Activated CD8-positive, alpha-beta memory T cell treated with anti-CD3 and anti-CD28 coated beads, Interleukin-2, amount 50 U/mL, for 24 hours (primary cell): ENCODE measurements at regions not wholly inside any gene's neighbourhood (a gene's known extent, or its start where the extent isn't known, plus 50 kb on each side); places are given as distances from the start of the nearest gene placed in this dataset.
"Not testable (repeated sequence)": the region's sequence is repeated elsewhere in the genome, so short reads cannot be mapped to it uniquely, and the experiment has no call there.

Source experiments
- DNase-seq: peaks from one replicate; pipeline ENCODE4 v3.0.0-alpha.2; 2020; ENCODE audit errors: extremely low read depth

GRCh38 chr1:149635290-149635899 is 51.7 kb downstream of the PPIAL4C start:
- DNase-seq = not testable (repeated sequence)

DNA sequence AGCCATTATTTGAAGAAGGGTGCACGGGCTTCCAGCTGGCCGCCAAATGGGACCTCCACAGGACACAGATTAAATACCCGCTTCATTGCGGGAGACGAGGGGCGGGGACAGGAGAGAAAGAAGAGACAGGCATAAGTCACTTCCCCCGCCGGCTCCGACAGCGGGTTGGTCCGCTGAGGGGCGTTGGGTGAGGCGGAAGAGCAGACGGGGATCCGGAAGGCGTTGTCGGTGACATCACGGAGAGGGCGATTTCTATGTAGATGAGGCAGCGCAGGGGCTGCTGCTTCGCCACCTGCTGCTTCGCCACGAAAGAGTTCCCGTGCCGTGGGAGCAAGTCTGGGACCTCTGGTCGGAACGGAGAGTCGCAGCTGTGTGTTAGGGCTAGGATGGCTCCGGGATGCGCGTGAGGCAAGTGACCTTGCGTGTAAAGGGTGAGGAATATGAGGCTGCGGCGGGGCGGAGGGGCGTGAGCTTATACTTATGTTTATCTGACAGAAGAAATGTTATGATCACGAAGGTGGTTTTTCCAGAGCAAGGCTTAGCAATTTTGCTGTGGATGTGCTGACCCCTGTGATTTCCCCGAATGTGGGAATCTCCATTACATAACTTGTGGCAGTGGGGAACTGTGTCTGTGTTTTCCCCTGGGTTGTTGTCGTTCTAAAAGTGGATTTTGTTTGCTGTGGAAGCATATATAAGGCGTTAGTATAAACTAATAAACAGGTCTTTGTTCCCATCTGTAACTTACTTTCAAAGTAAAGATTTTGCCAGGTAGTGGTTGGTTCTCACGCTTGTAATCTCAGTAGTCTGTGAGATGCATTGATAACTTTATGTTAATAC is 52.9 kb downstream of the PPIAL4C start:
- DNase-seq = peak; percentile 78

- not testable (repeated sequence) for DNase-seq
Observed at GRCh38 chr1:149638481-149638880, 54.8 kb downstream of the PPIAL4C start.

- DNase-seq = not testable (repeated sequence)
Observed at GRCh38 chr1:149638901-149639658, 55.4 kb downstream of the PPIAL4C start.

DNA sequence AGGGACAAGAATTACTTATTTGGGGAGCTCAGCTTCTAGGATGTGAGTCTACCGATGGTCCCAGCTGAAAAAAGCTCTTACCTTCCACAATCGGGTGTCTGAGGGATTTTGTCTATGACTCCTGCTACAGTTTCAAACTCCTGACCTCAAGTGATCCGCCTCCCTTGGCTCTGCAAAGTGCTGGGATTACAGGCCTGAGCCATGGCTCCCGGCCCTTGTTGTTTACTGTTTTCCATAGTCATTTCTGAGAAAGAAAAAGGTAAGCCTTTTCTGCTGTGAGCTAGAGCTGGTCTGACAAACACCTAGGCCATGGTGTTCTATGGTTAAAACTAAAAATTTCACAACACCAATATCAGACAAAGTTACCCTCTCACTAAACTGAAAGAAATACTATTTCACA is 57.5 kb downstream of the PPIAL4C start:
- DNase-seq = not testable (repeated sequence)

DNA sequence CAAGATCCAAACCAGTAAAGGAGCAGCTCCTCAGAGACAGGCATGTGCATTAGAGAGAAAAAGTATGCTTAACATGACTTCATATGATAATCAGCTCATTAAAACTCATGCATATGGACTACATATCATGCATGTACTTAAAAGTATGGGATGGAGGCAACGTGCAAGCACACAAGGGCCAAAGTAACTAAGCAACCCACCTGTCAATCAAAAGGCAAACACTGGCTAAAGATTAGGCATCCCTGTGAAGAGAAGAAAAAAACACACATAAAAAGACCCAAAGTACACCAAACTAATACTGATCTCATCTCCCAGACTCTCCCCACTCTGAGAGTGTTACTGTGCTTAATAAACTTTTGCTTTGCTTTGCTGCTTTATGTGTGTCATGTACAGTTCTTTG is 61.2 kb downstream of the PPIAL4C start:
- not testable (repeated sequence) for DNase-seq

- DNase-seq = not testable (repeated sequence)
Observed at GRCh38 chr1:149646360-149647017, 62.8 kb downstream of the PPIAL4C start.

- DNase-seq = not testable (repeated sequence)
Observed at GRCh38 chr1:149647018-149647373, 63.3 kb downstream of the PPIAL4C start.

- DNase-seq = not testable (repeated sequence)
Observed at GRCh38 chr1:149657750-149658149, 74.1 kb downstream of the PPIAL4C start.

DNA sequence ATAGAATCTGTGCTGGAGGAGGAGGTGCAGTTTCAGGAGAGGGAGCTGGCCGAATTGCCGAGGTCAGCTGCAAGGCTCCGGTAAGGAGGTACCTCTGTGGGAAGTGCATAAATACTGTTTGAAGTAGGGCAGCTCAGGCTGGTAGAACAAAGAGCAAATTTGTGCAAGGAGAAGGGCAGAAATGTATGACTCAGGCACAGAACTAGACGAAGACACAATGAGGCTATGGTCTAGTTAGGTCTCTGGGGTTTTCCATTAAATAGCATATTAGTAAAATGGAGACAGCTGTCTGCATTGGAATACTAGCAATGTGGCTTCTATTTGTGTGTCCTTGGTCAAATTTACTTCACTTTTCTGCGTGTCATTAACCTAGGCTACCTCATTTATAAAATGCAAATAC is 74.5 kb downstream of the PPIAL4C start:
- not testable (repeated sequence) for DNase-seq

DNA sequence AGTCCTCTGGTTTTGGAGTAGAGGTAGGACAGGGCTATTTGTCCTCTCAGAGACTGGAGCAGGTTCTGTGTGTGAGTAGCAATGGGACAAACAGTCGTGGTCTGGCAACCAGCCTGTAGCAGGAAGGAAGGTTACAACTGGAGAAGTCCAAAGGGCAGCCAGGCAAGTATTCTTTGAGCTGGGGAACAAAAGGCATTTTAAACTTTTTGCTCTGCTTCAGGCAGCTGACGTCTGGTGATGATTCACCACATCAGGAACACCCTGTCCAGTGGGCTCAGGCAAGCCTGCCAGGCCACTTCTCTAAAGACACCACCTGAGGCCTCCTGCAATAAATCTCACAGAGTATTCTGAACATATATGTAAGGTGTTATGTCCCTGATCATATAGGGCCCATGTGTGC is 81.0 kb downstream of the PPIAL4C start:
- not testable (repeated sequence) for DNase-seq

GRCh38 chr1:149665033-149665432 is 81.4 kb downstream of the PPIAL4C start:
- DNase-seq = not testable (repeated sequence)

DNA sequence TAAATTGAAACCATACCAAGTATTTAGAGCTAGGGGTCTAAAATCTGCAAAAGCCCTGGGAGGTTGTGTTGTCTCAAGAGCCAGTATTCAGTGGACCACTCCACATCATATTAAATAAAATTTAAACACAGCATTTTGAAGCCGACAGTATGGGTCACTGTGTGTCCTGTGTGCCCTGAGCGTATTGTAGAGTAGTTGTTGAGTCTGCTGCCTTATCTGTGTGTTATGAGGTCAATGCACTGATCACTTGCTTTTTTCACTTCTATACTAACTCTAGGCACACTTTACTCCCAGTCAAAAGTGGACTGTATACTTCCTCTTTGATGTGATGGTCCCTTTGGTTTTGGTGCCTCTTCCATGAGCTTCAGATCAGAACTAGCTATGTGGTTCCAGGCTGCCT is 81.9 kb downstream of the PPIAL4C start:
- not testable (repeated sequence) for DNase-seq

DNA sequence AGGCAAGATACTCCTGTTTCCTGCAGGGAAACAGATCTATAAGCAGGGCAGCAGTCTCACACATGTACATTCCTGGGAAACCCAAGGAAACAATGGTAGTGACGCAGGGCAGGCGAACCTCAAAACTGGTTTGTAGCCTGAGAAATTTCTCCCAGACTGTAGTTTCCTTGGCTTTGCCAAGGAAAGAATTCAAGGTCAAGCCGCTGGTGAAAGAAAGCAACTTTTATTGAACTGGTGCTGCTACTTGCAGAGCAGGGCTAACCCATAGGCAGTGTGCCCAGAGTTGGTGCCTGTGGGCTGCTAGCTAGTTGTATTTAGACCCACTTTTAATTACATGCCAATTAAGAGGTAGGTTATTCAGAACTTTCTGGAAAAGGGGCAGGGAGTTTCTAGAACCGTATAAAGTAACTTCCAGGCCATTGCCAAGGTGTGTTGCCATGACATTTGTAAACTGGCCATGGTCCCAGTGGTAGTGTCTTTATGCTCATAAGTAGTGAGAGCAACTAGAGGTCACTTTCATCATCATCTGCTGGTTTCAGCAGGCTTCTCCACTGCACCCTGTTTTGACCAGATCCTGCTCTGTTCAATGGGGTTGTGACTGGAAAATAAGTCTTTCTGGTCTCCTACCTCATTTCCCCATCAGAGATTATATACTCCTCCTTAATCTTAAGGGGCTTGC is 89.7 kb downstream of the PPIAL4C start:
- DNase-seq = not testable (repeated sequence)

GRCh38 chr1:149674921-149675320 is 91.3 kb downstream of the PPIAL4C start:
- DNase-seq = not testable (repeated sequence)

DNA sequence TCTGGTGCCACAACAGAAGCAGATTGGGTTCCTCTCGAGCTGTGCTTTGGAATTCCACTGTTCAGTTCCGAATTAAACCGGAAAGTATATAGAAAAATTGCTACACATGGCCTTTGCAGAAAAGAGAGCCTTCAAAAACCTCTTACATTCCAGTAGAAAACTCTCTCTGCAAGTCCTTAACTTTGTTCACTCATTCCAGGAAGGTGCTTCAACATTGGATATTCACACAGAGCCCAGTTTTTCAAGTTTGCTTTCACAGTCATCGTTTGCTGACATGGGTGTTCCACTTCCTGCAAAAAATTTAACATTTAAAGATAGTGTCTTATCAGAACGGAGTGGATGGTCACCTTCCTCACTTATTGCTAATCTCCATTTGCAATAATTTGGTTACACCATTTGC is 93.7 kb downstream of the PPIAL4C start:
- DNase-seq = not testable (repeated sequence)

DNA sequence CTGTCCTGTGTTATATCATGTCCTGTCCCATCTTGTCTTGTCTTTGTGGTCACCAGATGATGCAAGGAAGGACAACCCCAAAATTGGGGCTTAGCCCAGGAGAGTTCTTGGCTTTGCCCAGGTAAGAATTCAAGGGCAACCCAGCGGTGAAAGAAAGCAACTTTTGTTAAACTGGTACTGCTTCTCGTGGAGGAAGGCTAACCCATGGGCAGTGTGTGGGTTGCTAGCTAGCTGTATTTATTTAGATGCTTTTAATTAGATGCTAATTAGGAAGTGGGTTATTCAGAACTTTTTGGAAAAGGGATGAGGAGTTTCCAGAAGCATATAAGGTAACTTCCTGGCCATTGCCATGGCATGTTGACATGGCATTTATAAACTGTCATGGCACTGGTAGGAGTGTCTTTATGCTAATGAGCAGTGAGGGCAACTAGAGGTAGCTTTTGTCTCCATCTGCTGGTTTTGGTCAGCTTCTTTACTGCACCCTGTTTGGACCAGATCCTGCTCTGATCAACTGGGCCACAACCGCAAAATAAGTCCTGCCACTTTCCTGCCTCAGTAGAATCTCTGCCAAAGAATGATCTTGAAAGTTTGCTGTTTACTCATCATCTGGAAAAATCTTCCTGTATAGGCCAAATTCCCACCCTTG is 95.8 kb upstream of the FCGR1A start:
- DNase-seq = not testable (repeated sequence)

DNA sequence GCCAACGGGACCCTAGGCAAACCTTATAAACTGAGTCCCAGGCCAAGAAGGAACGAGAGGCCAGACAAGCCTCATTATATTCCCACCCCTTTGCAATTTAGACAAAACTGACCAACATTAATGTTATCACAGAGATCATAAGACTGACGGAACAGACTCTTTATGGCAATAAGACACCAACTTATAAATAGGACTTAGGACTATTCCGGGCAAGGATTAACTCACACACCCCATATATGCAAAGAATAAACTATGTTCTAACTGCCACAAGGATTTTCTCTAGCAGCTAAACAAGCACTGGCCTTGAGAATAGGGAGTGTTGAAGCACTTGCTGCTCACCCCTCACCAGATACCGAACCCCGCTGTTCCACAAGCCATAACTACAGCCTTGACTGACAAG is 91.1 kb upstream of the FCGR1A start:
- DNase-seq = not testable (repeated sequence)

DNA sequence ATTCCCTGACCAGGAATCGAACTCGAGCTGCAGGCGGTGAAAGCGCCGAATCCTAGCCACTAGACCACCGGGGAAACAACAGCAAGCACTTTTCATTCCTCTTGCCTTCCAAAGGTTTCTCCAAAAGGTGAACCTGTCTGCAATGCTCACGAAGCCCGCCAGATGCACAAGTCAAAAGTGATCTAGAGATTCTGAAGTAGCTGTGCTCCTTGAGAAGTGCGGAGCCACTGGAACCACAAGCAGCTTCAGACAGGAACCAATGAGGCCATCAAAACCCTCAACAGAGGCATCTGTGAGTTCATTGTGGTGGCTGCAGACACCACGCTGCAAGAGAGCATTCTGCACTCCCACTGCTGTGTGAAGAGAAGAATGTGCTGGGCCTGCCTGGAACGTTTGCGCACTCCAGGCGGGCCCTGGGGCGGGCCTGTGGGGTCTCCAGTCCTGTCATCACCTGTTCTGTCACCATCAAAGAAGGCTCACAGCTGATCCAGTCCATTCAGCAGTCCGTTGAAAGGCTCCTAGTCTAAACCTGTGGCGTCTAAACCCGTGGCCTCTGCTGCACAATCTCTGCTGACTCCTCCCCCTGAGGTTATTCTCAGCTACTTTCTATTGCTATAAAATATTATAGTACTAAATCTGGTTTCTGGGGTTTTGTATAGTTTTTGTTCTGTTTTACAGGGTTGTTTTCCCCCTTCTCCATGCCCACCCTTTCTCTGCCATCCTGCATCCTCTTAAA is 89.5 kb upstream of the FCGR1A start:
- not testable (repeated sequence) for DNase-seq

- not testable (repeated sequence) for DNase-seq
Observed at GRCh38 chr1:149695066-149695465, 87.4 kb upstream of the FCGR1A start.
